HG03520 (cell line): ENCODE measurements at regions not wholly inside any gene's neighbourhood (a gene's known extent, or its start where the extent isn't known, plus 50 kb on each side); places are given as distances from the start of the nearest gene placed in this dataset.
"Not testable (repeated sequence)": the region's sequence is repeated elsewhere in the genome, so short reads cannot be mapped to it uniquely, and the experiment has no call there.

Experiments used
- ATAC-seq: cut with Tn5 transposase; IDR thresholded peaks from one replicate; pipeline ENCODE4 v1.9.1; 2021; ENCODE audit warnings: mild to moderate bottlenecking, moderate library complexity; ENCODE audit not compliant: unreplicated experiment

GRCh38 chr2:189308056-189308790 lies 128.7 kb upstream of the COL5A2 start:
- no peak for ATAC-seq

DNA sequence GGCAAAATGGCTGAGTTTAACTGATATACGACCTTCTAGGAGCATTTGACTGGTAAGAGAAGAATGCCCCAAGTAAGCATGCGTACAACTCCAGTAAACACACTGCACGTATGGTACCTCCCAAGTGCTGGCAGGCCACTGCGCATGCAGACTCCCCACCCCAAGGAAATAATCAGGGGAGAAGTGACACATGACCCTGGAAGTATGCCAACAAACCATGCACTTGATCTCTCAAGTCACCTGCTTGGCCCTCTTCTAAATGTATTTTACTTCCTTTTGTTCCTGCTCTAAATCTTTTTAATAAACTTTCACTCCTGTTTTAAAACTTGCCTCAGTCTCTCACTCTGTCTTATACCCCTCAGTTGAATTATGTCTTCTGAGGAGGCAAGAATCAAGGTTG lies 129.8 kb upstream of the COL5A2 start:
- no peak for ATAC-seq

GRCh38 chr2:189312211-189312610 lies 129.1 kb upstream of the WDR75 start:
- ATAC-seq = no peak

- ATAC-seq = no peak
Measured at GRCh38 chr2:189312643-189313042, 128.6 kb upstream of the WDR75 start.

- ATAC-seq = no peak
Measured at GRCh38 chr2:189318761-189319160, 122.5 kb upstream of the WDR75 start.

DNA sequence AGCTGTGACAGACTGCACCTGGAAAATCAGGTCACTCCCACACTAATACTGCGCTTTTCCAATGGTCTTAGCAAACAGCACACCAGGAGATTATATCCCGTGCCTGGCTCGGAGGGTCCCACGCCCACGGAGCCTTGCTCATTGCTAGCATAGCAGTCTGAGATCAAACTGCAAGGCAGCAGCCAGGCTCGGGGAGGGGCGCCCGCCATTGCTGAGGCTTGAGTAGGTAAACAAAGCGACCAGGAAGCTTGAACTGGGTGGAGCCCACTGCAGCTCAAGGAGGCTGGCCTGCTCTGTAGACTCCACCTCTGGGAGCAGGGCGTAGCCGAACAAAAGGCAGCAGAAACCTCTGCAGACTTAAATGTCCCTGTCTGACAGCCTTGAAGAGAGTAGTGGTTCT lies 121.8 kb upstream of the WDR75 start:
- not testable (repeated sequence) for ATAC-seq

- no peak for ATAC-seq
Measured at GRCh38 chr2:189327879-189328847, 113.1 kb upstream of the WDR75 start.

DNA sequence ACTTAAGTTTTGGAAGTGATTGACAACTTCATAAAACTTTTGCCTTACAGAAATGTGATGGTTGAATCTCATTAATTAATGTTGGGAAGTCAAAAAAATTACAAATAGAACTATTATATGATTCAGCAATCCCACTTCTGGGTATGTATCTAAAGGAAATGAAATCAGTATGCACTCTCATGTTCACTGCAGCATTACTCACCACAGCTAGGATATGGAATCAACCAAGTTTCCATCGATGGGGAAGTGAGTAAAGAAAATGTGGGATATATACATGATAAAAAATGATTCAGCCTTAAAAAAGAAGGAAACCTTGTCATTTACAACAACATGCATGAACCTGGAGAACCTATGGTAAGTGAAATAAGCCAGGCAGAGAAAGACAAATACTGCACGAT lies 112.4 kb upstream of the WDR75 start:
- no peak for ATAC-seq

- no peak for ATAC-seq
Measured at GRCh38 chr2:189336276-189336975, 104.8 kb upstream of the WDR75 start.

DNA sequence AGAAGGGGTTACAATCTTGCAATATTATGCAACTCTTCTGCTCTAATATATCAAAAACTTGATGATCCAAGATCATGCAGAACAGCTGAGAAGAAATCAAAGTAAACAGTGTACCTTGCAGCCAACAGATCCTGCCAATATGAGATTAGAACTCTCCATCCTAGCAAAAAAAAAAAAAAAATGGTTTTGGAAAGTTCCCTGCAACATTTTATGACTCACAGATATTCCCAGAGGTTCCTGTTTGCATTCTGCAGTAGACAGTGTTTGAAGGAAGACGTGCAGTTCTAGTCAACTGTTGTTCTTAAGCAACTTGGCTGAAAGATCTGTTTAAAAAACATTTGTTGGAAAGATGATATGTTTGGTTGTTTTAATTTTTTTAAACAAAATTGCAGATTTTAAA lies 103.6 kb upstream of the WDR75 start:
- ATAC-seq = no peak

DNA sequence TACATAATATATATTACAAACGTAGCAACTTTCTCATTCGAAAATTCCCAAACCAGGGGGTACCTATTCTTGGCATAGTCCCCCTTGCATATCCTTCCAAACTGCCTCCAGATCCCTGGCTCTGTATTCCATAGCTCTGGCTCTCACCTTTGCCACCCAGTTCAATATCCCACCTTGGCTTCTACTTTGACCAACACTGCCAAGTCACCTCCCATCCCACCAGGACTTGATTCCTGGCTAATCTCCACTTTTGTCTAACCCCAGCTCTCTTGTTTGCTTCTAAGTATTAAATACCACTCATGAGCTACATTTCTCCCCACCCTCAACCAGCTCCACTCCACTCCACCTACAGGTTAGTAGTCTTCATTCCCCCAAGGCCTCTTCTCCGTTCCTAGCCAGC lies 103.2 kb upstream of the WDR75 start:
- ATAC-seq = no peak

DNA sequence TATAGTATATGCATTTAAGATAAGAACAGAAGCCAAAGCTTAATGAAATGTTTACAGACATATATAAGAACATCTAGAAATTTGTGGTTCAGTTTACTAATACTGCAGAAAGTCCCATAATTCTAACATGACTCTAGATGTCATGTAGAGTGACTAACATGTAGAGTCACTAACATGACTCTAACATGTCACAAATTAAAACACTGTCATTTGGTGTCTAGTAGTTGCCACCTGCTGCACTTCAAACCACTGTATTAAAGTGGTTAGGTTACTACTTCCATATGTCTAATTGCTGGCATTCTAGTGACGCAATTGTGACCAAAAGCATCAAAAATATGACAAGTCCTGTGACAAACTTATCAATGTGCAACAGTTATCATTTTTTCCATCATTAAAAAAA lies 100.2 kb upstream of the WDR75 start:
- ATAC-seq = no peak

DNA sequence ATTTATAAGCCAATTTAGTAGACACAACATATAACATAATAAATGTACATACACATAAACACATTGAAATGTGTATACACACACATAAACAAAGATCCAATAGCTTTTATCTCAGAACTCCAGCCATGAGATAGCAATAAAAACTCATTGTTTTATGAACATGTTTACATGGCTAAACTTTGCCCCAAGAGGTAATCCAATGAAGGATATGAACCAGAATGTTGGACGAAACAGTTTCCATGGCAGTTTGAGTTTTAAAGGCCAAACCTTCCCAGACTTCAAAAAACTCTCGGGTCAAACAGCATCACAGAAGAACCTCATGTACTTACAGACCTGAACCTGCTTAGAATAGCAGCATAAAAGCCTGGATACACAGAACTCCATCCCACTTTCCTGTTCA lies 97.2 kb upstream of the WDR75 start:
- no peak for ATAC-seq

GRCh38 chr2:189347540-189347939 lies 93.7 kb upstream of the WDR75 start:
- ATAC-seq = peak; percentile 73

DNA sequence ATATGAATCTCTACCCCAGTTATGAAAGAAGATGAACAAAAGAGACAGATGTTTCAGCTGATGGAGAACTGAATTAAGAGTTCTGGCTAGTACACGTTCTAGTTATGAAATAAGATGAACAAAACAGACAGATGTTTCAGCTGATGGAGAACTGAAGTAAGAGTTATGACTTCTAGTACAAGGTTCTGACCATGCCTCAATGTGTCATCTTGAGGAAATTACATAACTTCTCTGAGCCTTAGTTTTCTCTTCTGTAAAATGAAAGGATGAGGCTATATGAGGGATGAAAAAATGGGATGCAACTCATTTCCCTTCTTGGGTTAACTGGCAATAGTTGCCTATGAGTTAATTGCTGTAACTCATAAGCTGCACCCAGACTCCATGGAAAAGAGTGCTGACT lies 92.9 kb upstream of the WDR75 start:
- no peak for ATAC-seq

DNA sequence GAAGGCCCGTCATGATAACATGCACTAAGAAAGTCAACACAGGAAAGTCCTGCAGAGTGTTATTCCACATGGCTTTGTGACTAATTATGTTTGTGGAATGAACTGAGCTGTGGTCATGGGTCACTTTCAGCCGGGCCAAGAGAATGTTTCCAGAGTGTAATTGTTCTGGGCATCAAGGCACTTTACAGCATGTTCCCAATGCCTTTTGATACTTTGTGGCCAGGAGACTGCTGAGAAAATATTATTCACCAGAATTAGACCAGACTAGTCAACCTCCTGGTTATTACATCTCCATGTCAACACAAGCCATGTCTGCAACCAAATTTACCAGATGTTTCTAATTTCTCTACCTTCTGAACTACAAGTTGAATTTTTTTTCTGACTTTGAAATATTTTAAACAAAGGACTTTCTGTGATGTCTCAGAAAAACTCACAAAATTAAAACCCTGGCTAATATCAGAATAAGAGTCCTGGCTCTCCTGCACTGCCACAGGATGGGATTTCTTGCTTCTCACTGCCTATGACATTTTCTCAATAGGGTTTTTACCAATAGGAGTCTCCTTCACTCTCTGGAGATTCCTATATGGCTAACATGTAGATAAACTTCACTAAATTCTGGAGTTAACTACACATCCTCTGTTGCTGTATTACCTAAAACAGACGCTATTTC lies 90.6 kb upstream of the WDR75 start:
- no peak for ATAC-seq

- ATAC-seq = not testable (repeated sequence)
Measured at GRCh38 chr2:189351933-189352332, 89.3 kb upstream of the WDR75 start.

GRCh38 chr2:189357375-189357774 lies 83.9 kb upstream of the WDR75 start:
- ATAC-seq = not testable (repeated sequence)

- ATAC-seq = no peak
Measured at GRCh38 chr2:189360861-189361260, 80.4 kb upstream of the WDR75 start.

DNA sequence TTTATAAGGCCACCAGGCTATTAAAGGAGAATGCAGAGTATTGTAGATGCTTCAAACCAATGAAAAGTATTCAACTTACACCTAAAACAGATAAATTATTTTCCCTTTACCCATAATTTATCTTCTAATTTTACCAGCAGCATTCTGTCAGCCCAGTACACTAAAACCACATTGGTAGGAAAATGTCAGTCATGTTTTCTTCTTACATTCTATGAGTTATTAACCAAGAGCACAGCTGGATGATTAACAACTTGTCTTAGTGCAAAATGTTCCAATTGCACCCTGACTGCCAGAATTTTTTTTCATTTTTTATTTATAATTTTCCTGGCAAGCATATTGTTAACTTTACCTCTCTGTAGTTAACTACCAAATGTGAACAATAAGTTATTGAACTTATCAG lies 79.0 kb upstream of the WDR75 start:
- no peak for ATAC-seq

DNA sequence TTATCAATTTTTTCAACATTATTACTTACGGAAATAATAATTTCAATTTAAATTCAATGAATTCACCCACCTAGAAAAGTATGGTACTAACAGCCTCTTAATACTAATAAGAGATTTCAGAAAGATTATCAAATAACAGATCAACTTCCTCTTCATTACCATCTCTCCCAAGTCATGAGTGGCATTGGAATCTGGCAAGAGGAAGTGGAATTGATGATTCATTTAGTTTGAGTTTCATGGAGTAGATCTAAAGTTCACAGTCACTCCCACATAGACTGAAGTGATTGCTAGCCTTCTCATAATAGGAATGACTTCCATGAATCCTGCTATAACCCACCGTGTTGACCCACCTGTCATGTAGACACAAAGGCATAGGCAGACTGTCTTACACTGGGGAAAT lies 77.7 kb upstream of the WDR75 start:
- ATAC-seq = no peak
